ENCODE measurements at regions not wholly inside any gene's neighbourhood (a gene's known extent, or its start where the extent isn't known, plus 50 kb on each side); places are given as distances from the start of the nearest gene placed in this dataset.

DNA sequence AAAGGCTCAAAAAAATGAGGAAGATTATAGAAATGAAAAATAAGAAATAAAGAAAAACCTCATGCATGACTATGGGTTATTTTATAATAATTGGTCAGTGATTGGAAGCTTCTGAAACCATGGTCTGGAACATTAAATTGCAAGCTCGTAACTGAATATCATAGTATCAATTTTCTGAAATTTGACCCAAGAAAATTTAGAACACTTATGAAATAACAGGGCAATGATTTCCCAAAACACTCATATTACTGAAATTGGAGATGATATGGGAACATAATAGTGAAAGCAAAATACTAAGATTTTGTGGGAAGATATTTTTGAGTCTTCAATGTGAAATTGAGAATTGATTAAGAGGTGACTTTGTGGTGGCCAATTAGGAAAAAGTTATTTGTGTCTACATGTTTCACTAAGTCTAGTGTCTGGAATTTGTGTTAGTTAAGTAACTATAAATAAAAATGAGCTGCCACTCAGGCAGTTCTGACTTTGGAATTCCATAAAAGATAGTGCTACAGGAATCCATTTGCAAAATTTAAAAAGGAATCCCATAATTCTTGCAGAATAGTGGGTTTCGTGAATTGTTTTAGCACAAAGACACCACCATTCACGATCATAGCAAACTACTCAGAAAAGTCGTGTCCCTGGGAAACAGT, 603.0 kb downstream of the LMO7 start:
- Histone ChIP-seq H3K4me3 (ENCODE audit: extremely low read depth in 1 of 4, insufficient read depth in 2 of 4, low read depth in 3 of 4, low read length in 4 of 4) (no peak overlapping the region), H3K27ac (ENCODE audit: low read depth, low read length) (no peak overlapping the region), H3K56ac (replicated peaks; ENCODE audit: insufficient read length, low read depth, low read length) (no peak overlapping the region), H4K5ac (ENCODE audit: insufficient read length, low read depth, low read length) (no peak overlapping the region), H3K18ac (ENCODE audit: extremely low read depth, low read length) (no peak overlapping the region), H2BK12ac (ENCODE audit: low read depth, low read length) (no peak overlapping the region), H3K4me2 (ENCODE audit: insufficient read depth in 1 of 2, low read depth in 2 of 2, low read length in 2 of 2) (no peak overlapping the region), H3K36me3 (ENCODE audit: control insufficient read depth in 2 of 4, insufficient read depth in 4 of 4, low read length in 3 of 4) (no peaks in the 10 kb centered on the region), H2BK20ac (ENCODE audit: low read length) (no peak overlapping the region), H2BK15ac (ENCODE audit: low read length) (no peak overlapping the region), H3K23ac (ENCODE audit: insufficient read length) (no peak overlapping the region), H3K4ac (replicated peaks; ENCODE audit: insufficient read length, low read depth, low read length) (no peak overlapping the region), H4K91ac (replicated peaks; ENCODE audit: insufficient read length, low read length) (no peak overlapping the region), H2AK5ac (ENCODE audit: low read depth, low read length) (no peak overlapping the region), H4K20me1 (replicated peaks in 1 of 2; ENCODE audit: control insufficient read depth in 1 of 2, insufficient read depth in 2 of 2, low read length in 2 of 2) (no peaks in the 10 kb centered on the region), H2AFZ (ENCODE audit: low read length) (no peak overlapping the region), H3K4me1 (replicated peaks in 1 of 4; ENCODE audit: control insufficient read depth in 3 of 4, insufficient read depth in 4 of 4, low read length in 3 of 4) (no peaks in the 10 kb centered on the region; a peak in 1 of 7 replicates), H3K79me1 (ENCODE audit: low read depth, low read length) (no peaks in the 10 kb centered on the region), H3K79me2 (ENCODE audit: control insufficient read depth in 1 of 2, insufficient read depth in 2 of 2, low read length in 2 of 2) (no peaks in the 10 kb centered on the region), H3K23me2 (ENCODE audit: low read depth, low read length) (no peaks in the 10 kb centered on the region), H3K14ac (ENCODE audit: insufficient read length) (no peak overlapping the region), H2BK5ac (ENCODE audit: low read depth, low read length) (no peak overlapping the region), H2BK120ac (replicated peaks; ENCODE audit: low read depth, low read length) (no peak overlapping the region), H3K9me3 (ENCODE audit: insufficient read depth in 2 of 2, low read depth in 1 of 2, low read length in 1 of 2) (no peaks in the 10 kb centered on the region; a peak in 1 of 4 replicates), H4K8ac (ENCODE audit: extremely low read depth, insufficient read depth, low read length) (no peak overlapping the region), H3K27me3 (replicated peaks in 1 of 4; ENCODE audit: control insufficient read depth in 3 of 4, extremely low read depth in 1 of 4, insufficient read depth in 3 of 4, low read length in 3 of 4) (no peaks in the 10 kb centered on the region), H3K9ac (replicated peaks in 1 of 4; ENCODE audit: extremely low read depth in 1 of 4, low read depth in 3 of 4, low read length in 3 of 4) (no peak overlapping the region)
- DNase-seq (ENCODE audit: low read depth in 1 of 2, low spot score in 2 of 2) = no peak
- ChIA-PET CTCF (ENCODE audit: partially characterized antibody) (no interaction called here), POLR2A (ENCODE audit: partially characterized antibody) (no interaction called here)
- TF ChIP-seq RNF2 (IDR thresholded peaks at IDR 0.05; ENCODE audit: borderline replicate concordance, low read depth, low read length, missing control alignments, poor library complexity, severe bottlenecking) (no peak), GABPA (IDR thresholded peaks at IDR 0.05; ENCODE audit: borderline replicate concordance, insufficient read depth, low read length) (no peak), TBP (IDR thresholded peaks at IDR 0.05; ENCODE audit: low read depth, low read length) (no peak), RBBP5 (IDR thresholded peaks at IDR 0.05; ENCODE audit: borderline replicate concordance, low read depth, low read length) (no peak), SIRT6 (IDR thresholded peaks at IDR 0.05; ENCODE audit: low read length) (no peak)
- WGBS, 2 experiments (ENCODE audit: extremely low coverage in 1 of 2, insufficient coverage in 1 of 2, insufficient read length in 1 of 2, insufficient replicate concordance in 2 of 2, low coverage in 1 of 2, low lambda C conversion rate in 2 of 2, missing lambda C conversion rate in 1 of 2) = 92% methylated on average over 4 of the region's 4 CpGs; no CpG with 5 or more reads in 1 of the 2 experiments
- FAIRE-seq = no peak

All from H1 (cell line).